DOHH2 (cell line): ENCODE measurements at regions not wholly inside any gene's neighbourhood (a gene's known extent, or its start where the extent isn't known, plus 50 kb on each side); places are given as distances from the start of the nearest gene placed in this dataset.

Experiments
- H3F3A ChIP-seq: fragments of 200-600 bp; sonication (generic), shearing (Covaris generic); 2 replicates; pipeline ENCODE4 v1.6.0; 2016; ENCODE audit warnings: antibody characterized with exemption, mild to moderate bottlenecking; ENCODE audit not compliant: control insufficient read depth, insufficient read depth
- H3K27ac ChIP-seq: fragments of 200-600 bp; sonication (generic); 2 replicates; pipeline ENCODE4 v1.5.1; 2014; ENCODE audit warnings: low read depth, mild to moderate bottlenecking, low read length, moderate library complexity
- H3K27me3 ChIP-seq: fragments of 200-600 bp; sonication (generic); 2 replicates; pipeline ENCODE4 v1.6.1; 2014; ENCODE audit warnings: mild to moderate bottlenecking, low read length, mixed read lengths; ENCODE audit not compliant: control insufficient read depth
- H3K36me3 ChIP-seq: fragments of 200-600 bp; sonication (generic); 2 replicates; pipeline ENCODE4 v1.6.1; 2014; ENCODE audit warnings: mild to moderate bottlenecking, low read length, moderate library complexity, mixed read lengths; ENCODE audit not compliant: control insufficient read depth
- H3K4me1 ChIP-seq: fragments of 200-600 bp; sonication (generic); 2 replicates; pipeline ENCODE4 v1.6.1; 2014; ENCODE audit warnings: mild to moderate bottlenecking, low read length, mixed read lengths; ENCODE audit not compliant: control insufficient read depth
- H3K4me2 ChIP-seq: fragments of 200-600 bp; sonication (generic); 2 replicates; pipeline ENCODE4 v1.6.0; 2014; ENCODE audit warnings: mild to moderate bottlenecking, low read length, moderate library complexity
- H3K4me3 ChIP-seq: fragments of 200-600 bp; sonication (generic); 2 replicates; pipeline ENCODE4 v1.5.1; 2014; ENCODE audit warnings: mild to moderate bottlenecking, low read length, mixed read lengths
- H3K79me2 ChIP-seq: fragments of 200-600 bp; sonication (generic); 2 replicates; pipeline ENCODE4 v1.6.1; 2014; ENCODE audit warnings: mild to moderate bottlenecking, low read length, mixed read lengths; ENCODE audit not compliant: control insufficient read depth
- H3K9me2 ChIP-seq: fragments of 200-600 bp; sonication (generic); replicated peaks from 2 replicates; pipeline ENCODE4 v1.6.1; 2014; ENCODE audit warnings: mild to moderate bottlenecking, low read length, mixed read lengths; ENCODE audit not compliant: control insufficient read depth
- H3K9me3 ChIP-seq: fragments of 200-600 bp; sonication (generic); 2 replicates; pipeline ENCODE4 v1.6.1; 2014; ENCODE audit warnings: antibody characterized with exemption, low read length, mixed read lengths; ENCODE audit not compliant: control insufficient read depth, insufficient read depth
- H4K20me1 ChIP-seq: fragments of 200-600 bp; sonication (generic); 2 replicates; pipeline ENCODE4 v1.6.0; 2014; ENCODE audit warnings: low read depth, mild to moderate bottlenecking, antibody characterized with exemption, low read length, moderate library complexity; ENCODE audit not compliant: control insufficient read depth, insufficient read depth
- EZH2phosphoT487 ChIP-seq: fragments of 200-600 bp; sonication (generic); IDR thresholded peaks from 2 replicates; pipeline ENCODE4 v1.6.1; 2017; ENCODE audit warnings: borderline replicate concordance, mild to moderate bottlenecking, antibody characterized with exemption, low read length, moderate library complexity, mixed read lengths
- TF ChIP-seq, protein P1 (sequence below): fragments of 200-600 bp; sonication (generic); IDR thresholded peaks from one replicate; pipeline ENCODE4 v1.5.1; 2014; ENCODE audit warnings: antibody characterized with exemption, mild to moderate bottlenecking, low read depth, low read length; ENCODE audit not compliant: poor library complexity, severe bottlenecking

DNA sequence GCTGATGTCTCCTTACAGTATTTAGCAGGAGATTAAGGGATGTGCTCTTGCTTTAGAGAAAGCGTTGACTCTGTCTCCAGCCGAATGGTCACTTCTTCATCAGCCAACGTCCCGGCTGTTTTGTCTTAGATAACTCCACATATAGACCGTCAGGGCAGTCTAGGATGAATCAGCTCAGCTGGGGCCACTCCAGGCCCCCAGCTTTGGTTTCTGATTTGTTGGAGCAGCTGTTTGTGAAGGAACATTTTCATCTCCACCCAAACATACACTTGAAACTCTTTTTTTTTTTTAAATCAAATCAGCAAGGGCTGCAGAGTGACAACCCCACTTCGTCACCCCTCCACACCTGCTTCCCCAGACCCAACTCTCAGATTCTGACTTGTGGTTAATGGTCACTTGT, 206.1 kb upstream of the GALNT2 start:
- TF ChIP-seq, protein P1, sequence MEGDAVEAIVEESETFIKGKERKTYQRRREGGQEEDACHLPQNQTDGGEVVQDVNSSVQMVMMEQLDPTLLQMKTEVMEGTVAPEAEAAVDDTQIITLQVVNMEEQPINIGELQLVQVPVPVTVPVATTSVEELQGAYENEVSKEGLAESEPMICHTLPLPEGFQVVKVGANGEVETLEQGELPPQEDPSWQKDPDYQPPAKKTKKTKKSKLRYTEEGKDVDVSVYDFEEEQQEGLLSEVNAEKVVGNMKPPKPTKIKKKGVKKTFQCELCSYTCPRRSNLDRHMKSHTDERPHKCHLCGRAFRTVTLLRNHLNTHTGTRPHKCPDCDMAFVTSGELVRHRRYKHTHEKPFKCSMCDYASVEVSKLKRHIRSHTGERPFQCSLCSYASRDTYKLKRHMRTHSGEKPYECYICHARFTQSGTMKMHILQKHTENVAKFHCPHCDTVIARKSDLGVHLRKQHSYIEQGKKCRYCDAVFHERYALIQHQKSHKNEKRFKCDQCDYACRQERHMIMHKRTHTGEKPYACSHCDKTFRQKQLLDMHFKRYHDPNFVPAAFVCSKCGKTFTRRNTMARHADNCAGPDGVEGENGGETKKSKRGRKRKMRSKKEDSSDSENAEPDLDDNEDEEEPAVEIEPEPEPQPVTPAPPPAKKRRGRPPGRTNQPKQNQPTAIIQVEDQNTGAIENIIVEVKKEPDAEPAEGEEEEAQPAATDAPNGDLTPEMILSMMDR: no peak
- no peak for TF ChIP-seq EZH2phosphoT487
- no peaks in the 10 kb centered on the region for H3K9me3 ChIP-seq
- no peak overlapping the region for H3K4me3 ChIP-seq
- H3K79me2 ChIP-seq: no peaks in the 10 kb centered on the region
- no peaks in the 10 kb centered on the region for H3K36me3 ChIP-seq
- H3K27ac ChIP-seq: no peak overlapping the region
- H3K4me1 ChIP-seq: peaks cover 9% of the 10 kb centered on the region
- no peaks in the 10 kb centered on the region for H3K9me2 ChIP-seq
- no peak overlapping the region for H3K4me2 ChIP-seq
- H3F3A ChIP-seq: no peaks in the 10 kb centered on the region
- no peaks in the 10 kb centered on the region for H4K20me1 ChIP-seq
- peaks cover 5% of the 10 kb centered on the region; the same call in 1 of the 2 replicates for H3K27me3 ChIP-seq

DNA sequence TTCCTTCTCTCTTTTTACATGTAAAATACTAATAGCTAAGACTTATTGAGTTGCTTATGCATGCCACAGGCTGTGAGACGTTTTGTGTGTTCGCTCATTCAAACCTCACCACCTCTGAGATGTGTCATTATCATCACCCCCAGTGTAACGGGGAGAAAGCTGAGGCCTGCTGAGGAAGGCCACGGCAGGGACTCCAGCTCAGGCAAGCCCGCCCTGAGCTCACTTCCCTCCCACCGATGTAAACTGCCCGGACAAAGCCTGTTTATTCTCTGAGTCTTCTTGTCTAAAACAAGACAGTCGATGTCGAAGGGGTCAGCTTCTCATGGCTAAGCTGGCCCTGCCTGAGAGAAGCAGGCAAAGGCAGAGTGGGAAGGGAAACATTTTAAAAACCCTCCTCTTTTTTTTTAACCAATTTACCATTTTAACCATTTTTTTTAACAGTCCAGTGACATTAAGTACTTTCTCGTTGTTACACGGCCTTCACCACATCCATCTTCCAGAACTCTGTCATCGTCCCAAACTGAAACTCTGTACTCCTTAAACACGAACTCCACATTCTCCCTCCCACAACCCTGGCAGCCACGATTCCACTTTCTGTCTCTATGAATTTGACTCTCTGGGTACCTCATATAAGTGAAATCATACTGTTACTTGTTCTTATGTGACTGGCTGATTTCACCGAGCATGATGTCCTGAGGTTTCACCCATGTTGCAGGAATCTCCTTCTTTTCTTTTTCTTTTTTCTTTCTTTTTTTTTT, 204.8 kb upstream of the GALNT2 start:
- Histone ChIP-seq H3K9me3 (no peaks in the 10 kb centered on the region), H3K4me1 (no peaks in the 10 kb centered on the region), H3K36me3 (no peaks in the 10 kb centered on the region), H3K27me3 (peaks cover 5% of the 10 kb centered on the region; the same call in 1 of the 2 replicates), H3K79me2 (no peaks in the 10 kb centered on the region), H3F3A (no peaks in the 10 kb centered on the region), H3K4me3 (no peak overlapping the region), H3K27ac (no peak overlapping the region), H3K9me2 (no peaks in the 10 kb centered on the region), H4K20me1 (no peaks in the 10 kb centered on the region), H3K4me2 (no peak overlapping the region)
- TF ChIP-seq, protein P1: no peak
- no peak for TF ChIP-seq EZH2phosphoT487

- Histone ChIP-seq H3K4me2 (no peak overlapping the region), H3K36me3 (no peaks in the 10 kb centered on the region), H3K27ac (no peak overlapping the region), H3K27me3 (peaks cover 5% of the 10 kb centered on the region; the same call in 1 of the 2 replicates), H3K4me1 (no peaks in the 10 kb centered on the region), H3K9me3 (no peaks in the 10 kb centered on the region), H4K20me1 (no peaks in the 10 kb centered on the region), H3K9me2 (no peaks in the 10 kb centered on the region), H3K79me2 (no peaks in the 10 kb centered on the region), H3F3A (no peaks in the 10 kb centered on the region), H3K4me3 (no peak overlapping the region)
- TF ChIP-seq, protein P1: no peak
- no peak for TF ChIP-seq EZH2phosphoT487
Observed at GRCh38 chr1:229863651-229864545, 203.1 kb upstream of the GALNT2 start.
